Activated CD8-positive, alpha-beta memory T cell treated with anti-CD3 and anti-CD28 coated beads, Interleukin-2, amount 50 U/mL, for 4 hours (primary cell): ENCODE measurements at regions not wholly inside any gene's neighbourhood (a gene's known extent, or its start where the extent isn't known, plus 50 kb on each side); places are given as distances from the start of the nearest gene placed in this dataset.

Source experiments
- DNase-seq: peaks from one replicate; pipeline ENCODE4 v3.0.0-alpha.2; 2020

DNA sequence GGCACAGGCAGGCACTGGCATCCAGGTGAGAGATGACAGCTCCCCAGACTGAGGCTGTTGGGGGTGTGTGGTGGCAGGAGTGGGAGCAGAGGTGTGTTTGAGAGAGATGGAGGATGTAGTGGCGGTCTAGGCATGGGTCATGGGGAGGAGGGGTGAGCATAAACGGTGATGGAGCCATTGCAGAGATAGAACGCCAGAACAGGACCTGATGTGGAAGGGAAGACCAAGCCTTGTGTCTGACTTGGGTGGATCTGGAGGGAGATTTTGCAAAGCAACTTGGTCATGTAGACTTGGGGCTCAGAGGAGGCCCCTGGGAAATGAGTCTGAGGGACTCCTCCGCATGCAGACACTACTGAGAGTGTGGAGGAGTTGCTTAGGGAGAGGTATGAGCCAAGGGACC lies 50.0 kb upstream of the CLDN5 start:
- DNase-seq: no peak

DNA sequence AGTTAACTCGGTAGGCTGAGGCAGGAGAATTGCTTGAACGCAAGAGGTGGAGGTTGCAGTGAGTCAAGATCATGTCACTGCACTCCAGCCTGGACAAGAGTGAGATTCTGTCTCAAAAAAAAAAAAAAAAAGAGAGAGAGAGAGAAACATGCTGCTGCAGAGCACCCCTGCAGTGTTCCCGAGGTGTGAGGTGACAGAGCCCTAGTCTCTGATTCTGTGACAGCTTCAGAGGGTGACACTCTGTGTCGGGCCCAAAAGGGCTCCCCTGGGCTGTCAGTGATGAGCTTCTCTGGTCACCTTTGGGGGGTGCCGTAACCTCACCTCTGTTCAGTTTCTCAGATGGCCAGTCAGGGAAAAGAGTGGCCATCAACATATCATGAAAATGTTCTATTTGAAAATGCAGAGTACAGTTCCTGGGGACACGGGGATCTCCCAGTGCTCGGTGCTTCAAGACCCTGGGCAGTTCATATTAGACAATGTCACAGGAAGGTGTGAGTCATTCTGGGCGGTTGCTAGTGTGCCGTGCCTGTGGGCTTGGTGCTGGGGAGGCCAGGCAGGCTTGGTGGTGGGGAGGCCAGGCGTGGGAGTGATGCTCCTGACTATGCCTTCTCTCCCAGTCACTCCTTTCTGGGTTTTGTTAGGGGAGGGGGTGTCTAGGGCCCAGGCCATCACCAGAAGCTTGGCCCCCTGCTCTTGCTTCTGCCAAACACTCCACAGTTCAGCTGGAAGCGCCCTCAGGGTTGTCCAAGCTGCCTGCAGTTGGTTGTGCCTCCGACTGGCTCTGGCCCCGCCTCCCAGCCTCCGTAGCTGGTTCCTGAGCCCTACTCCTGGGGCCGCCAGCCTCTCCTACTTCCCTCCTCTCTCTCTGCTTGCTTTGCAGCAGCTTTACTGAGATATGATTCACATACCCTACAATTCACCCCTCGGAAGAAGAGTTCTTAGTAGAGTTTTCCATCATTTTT lies 52.5 kb upstream of the CLDN5 start:
- peak; percentile 41 for DNase-seq

DNA sequence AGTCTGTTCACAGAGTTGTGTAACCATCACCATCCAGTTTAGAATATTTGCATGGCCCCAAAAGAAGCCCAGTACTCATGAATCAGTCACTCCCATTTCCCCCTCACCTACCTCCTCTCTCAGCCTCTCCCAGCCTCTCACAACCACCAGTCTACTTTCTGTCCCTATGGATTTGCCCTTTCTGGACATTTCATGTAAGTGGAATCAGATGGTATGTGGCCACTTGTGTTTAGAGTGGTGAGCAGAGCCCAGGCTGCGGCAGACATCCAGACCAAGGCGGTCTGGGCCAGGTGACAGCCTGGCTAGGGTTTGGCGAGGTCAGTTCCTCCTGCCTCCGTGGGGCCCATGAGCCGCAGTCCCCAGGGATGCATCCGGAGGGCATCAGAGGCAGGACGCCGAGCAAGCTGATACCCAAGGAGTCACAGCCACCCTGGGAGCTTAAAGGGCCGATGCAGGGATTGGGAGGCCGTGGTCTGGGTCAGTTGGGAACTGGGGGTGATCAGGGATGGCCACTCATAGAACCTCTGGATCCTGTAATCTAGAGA lies 53.3 kb upstream of the CLDN5 start:
- no peak for DNase-seq

DNA sequence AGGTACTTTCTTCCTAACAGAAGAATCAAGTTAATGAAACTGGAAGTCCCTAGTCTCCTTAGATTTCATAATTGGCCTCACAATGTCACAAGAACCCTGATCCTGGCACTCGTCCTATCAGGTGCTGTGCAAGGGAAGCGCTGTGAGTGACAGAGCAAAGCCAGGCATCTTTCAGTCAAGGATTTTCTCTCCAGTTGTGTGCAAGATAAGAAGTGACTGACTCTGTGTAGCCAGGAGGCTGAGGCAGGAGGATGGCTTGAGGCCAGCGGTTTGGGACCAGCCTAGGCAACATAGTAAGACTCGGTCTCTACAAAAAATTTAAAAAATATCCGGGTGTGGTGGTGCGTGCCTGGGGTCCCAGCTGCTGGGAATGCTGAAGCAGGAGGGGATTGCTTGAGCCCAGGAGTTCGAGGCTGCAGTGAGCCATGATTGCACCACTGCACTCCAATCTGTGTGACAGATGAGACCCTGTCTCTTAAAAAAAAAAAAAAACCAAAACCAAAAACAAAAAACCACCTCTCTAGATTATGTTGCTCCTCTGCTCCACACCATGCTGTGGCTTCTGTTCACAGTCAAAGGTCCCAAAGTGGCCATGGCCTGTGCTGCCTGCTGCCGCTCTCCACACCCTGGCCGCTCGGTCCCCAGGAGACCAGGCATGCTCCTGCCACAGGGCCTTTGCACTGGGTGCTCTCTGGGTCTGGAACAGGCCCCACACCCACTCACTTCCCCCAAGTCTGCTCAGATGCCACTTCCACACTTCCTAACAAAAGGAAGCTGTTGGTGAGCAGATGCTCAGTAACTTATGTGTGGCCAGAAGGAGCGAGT lies 54.2 kb upstream of the CLDN5 start:
- no peak for DNase-seq

DNA sequence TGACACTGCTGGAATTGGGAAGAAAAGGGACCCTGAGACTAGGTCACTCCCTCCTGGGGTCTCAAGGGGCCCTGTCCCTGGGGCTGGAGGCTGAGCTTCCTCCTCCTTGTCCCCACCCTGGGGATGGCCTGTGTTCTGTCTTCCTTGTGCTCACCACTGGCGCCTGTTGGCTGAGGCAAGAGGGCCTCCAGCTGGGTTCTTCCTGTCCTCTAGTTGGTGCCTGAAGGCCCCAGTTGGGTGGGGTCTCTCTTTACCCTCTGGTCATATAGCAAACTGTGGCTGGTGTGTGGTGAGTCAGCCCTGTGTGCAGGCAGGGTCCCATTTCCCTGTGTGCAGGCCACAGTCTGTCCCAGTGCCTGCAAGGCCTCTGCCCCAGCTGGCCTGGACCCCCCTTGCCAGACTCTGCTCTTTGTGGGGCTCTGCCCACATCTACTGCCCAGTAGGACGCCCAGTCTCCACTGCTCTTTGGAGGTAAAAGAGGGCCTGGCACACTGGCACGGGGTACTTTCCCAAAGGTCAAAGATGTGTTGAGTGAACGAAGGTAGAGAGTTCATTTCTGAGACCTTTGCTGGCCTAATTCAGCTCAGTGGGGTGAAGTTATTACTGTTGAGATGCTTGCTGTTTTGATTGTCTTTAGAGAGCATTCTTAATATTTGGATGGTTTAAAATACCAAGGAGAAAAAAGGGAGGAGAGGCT lies 55.1 kb upstream of the CLDN5 start:
- no peak for DNase-seq

DNA sequence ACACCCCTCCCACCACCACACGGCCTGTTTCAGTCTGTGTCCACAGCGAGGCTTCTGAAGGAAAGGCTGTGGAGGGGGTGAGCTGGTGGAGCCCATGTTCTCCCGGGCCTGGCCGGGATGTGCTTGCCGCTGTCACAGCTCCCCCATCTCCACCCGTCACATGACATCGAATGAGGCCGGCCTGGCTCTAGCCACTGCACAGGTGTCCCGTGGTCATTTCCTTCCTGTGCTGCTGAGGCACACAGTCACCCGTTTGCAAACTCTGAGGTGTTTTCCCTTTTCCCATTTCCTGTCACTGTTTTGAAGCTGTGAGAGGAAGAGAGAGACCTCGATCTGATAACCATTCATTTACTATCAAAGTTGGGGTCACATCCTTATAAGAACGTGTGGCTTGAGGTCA lies 55.7 kb upstream of the CLDN5 start:
- no peak for DNase-seq

DNA sequence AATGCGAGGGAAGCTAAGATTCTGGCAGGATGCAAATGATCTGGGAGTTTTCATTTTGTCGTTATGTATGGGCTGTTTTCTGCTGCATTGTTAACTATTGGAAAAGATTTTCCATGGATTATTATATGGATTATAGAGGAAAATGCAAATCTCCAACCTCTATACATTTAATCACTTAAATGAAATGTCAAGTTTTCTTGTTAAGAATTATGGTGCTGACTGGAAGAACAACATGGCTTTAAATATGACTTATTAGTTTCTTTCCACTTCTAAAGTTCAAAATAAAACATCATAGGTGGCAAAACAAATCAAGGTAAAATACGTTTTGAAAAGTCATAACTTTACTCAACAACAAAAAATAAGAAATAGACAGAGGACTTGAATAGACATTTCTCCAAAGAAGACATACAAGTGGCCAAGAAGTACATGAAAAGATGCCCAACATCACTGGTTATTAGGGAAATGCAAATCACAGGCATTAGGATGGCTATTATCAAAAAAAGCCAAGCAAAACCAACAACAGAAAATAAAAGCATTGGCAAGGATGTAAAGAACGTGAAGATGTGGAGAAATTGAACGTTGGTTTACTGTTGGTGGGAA lies 56.2 kb upstream of the CLDN5 start:
- no peak for DNase-seq

DNA sequence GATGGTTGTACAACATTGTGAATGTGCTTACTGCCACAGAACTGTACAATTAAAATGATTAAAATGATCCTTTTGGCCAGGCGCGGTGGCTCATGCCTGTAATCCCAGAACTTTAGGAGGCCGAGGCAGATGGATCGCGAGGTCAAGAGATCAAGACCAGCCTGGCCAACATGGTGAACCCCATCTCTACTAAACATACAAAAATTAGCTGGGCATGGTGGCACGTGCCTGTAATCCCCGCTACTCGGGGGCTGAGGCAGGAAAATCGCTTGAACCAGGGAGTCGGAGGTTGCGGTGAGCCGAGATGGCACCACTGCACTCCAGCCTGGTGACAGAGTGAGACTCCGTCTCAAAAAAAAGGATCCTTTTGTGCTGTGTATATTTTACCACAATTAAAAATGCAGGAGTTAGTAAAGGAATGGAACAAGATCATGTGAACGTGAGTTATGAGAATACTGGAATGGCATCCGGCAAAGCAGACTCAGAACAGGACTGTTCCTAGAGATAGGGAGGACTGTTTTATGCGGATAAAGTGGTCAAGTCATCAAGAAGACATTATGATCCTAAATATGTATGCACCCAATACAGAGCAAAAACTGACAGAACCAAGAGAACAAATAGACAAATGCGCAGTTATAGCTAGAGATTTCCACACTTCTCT lies 58.0 kb upstream of the CLDN5 start:
- DNase-seq: no peak

DNA sequence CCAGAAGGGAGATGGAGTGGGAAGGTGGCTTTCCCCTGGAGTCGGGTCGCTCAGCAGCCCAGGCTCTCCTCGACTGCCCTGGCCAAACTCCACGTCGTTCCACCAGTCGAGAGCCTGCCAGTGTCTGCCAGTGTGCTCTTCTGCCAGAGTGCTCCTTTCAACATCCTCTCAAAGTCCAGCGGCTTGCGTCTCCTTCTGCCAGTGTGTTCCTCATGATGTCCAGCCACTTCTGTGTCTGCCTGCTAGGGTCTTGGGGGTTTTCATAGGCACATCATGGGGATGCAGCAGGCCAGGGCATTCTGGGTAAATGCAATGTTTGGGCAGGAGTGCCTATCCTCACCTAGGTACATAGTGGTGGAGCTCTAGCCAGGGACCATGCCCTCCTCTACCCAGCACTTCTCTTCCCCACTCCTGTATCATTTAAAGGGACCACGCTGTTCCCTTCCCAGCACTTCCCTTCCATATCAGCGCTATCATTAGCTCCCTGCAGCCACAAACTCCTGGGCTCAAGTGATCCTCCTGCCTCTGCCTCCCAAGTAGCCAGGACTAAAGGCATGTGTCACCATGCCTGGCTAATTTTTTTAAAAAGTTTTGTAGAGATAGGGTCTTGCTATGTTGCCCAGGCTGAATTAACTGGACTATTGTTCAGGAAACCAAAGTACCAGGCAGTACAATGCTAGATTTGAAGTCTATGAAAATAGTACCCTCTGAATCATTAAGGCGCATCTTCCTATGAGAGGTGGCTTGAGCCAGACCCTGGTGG lies 62.9 kb upstream of the CLDN5 start:
- no peak for DNase-seq

DNA sequence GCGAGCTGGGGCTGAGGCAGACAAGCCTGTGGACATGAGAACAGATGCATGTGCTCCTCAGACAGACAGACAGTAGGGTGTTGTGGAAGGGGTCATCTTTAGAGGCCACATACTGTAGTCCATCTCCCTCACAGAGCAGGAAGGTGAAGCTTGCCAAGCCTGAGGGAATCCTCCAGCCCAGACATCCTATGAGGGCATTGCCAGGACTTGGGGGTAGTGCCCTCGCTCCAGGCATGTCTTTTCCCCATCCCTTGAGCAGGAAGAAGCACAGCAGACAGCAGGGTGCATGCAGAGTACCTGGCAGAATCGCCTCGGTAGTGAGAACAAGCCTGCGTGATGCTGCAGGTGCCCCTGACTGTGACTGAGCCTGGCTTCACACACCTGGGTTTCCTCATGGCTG lies 66.5 kb upstream of the CLDN5 start:
- DNase-seq: no peak

DNA sequence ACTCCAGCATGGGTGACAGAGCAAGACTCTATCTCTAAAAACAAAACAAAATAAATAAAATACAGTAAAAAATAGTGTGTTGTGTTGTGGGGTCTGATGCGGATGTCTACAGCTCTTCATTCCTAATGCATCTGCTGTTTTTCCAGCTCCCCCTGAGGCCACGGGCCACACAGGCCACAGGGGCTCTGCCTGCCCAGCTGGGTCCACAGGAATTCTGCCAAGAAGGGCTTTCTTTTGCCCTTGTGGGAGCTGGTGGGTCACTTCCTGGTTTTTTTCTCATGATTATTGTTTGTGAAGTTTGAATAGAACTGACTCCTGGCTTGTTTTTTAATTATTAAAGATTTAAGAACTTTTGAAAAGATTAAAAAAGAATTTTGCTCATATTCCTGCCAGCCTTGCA lies 67.4 kb upstream of the CLDN5 start:
- no peak for DNase-seq

DNA sequence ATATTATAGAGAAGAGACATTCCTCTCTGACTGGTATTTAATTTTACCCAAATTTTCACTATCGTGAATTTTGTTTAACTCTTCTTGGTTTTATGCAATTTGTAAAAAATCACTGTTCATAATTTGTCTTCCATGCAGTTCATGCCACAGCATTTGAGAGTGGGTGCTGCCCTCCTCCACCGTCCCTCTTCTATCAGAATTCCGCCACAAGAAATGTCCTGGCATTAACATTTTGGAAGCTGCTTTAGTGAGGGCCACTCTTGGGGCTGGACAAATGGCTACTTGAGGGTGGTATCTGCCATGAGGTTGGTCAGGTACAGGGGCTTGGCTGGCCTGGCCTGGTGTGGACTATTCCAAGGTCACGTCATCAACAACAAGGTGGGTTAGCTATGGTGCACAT lies 68.3 kb upstream of the CLDN5 start:
- no peak for DNase-seq

DNA sequence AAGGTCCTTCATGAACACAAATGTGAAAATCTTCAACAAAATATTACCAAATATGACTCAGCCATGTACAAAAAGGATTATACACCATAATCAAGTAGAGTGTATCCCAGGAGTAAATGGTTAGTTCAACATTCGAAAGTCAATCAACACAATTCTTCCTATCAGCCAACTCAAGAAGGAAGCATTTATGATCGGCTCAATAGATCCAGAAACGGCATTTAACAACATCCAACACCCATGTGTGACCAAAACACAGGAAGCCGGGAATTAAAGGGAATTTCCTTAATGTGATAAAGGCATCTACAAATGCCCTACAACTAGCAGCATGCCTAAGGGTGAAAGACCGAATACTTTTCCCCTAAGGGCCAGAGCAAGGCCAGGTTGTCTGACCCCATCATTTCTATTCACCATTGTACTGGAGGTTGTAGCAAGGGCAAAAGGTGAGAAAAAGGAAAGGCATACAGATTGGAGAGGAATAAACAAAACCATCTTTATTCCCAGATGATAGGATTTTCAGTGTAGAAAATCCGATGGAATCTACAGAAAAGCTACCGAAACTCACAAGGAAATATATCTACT lies 69.9 kb upstream of the CLDN5 start:
- no peak for DNase-seq

DNA sequence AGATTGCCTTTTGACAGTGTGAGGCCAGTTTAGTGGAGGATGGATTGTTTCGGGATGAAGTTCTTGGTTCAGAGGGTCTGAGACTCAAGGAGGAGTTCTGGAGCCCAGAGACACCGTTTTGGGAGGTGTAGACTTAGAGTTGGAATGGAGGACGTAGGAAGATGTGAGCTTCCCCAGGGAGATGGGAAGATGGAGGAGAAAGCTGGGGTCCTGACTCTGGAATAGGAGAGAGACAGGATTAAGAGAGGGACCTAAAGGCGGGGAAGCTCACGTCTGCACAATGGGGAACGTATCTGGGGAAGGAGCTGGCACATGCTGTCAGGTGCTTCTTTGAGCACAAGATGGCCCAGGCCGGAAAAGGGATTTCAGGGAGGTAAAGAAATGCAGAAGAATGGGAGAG lies 71.3 kb upstream of the CLDN5 start:
- DNase-seq: no peak

DNA sequence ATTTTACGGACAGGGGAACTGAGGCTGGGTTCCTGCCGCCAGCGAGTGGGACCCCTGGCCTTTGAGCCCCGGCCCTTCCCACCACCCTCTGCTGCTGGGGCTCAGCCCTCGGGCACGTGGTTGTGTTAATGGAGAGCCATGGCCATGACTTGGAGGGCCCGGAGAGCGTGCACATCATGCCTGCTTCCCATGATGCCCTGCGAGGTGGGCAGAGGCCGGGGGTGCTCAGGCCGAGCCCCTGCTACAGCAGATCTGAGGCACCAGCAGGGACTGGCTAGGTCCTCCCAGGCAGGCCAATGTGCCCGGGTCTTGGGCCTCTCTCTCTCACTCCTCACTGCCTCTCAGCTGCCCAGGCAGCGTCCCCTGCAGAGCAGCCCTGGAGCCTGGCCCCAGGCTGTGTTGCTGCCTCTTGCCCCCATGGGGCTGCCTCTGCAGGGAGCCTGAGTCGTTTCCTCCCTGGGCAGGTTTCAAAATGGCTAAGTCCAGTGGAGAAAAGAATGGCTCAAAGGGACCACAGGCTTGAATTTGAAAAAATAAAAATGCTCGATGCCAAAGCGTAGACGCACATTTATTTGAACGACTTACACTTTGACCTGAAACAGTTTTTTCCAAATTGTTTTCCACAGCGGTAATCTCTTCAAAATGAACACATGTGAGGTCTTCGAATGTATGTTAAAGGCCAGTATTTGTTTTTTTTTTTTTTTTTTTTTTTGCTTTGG lies 72.6 kb upstream of the CLDN5 start:
- DNase-seq: no peak

DNA sequence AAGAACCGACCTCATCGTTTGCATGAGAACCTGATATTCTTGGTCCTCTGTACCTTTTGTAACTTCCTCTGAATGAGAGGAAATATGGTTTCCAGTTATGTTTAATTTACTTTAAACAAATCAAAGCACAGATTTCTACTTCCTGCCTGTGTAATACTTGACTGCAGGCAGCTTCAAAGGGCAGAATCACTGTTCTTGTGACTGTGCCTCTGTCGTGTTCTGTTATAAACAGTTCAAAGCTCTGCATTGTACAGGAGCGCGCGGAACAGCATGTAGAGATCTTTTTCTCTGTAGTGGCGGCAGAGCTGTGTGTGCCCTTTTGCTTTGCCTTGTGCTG lies 73.2 kb upstream of the CLDN5 start:
- DNase-seq: peak; percentile 35

DNA sequence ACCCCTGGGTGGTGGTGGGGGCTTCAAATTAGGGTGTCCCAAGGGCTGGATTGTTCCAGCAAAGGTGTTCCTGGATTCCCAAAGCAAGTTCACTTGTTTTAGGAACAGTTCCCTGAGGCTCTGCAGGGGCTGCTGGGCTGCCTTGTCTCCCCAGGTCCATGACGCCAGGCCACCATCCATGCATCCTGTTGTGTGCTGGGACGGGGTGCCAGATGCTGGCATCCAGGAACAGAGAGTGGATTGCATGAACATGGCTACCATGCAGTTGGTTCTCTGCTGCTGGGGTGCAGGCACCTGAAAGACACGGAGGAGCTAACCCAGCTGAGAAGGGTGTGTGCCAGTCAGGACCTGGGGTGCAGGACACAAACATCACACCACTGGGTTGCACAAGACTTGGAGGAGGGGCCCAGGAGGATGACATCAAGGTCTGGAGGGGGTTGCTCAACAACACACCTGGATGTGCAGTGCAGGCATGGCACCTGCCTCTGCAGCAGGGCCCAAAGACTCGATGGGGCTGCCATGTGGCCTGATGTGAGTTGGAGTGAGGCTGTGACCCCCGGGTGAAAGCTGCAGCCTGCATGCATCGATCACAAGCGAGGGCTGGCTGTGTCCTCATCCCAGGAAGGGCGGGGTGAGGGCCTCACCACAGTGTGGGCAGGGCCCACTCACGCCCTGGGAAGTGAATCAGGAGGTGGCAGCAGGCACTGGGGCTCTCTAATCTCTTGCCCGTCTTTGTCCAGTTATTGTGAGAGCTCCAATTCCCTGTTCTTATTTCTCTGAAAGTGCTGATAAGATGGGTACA lies 74.0 kb upstream of the CLDN5 start:
- DNase-seq: no peak

DNA sequence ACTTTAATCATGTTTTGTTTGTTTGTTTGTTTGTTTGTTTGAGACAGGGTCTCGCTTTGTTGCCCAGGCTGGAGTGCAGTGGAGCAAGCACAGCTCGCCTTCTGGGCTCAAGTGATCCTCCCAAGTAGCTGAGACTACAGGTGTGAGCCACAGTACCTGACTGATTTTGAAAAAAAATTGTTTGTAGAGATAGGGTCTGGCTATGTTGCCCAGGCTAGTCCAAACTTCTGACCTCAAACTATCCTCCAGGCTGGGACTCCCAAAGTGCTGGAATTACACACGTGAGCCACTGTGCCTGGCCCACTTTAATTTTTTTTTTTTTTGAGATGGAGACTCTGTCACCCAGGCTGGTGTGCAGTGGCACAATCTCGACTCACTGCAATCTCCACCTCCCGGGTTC lies 74.8 kb upstream of the CLDN5 start:
- DNase-seq: no peak

DNA sequence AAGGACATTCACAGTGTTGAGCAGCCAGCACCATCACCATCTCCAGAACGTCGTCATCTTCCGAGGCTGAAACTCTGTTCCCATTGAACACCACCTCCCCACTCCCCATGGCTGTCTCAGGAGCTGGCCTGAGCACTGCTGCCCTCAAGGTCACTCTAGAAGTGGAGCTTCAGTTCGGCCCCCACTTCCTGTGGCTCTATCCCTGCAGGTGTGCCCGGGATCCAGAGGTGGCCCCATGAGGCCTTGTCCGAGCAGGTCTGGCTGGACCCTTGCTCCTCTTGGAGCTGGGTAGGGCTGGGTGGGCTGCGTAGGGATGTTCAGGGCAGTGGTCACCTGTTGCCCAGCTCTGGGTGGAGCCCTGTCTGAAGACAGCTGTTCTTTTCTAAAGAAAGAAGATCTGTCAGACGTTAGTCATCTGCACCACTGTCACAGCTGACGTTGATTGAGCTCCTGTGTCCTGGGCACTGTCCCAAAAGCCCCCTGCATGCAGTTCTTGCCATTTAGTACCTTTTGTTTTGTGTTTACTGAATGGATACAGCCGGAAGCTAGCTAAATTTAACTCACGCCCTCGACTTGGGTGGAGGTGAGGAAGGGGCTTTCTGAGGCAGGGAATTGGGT lies 75.5 kb upstream of the CLDN5 start:
- no peak for DNase-seq
